HG03342 (cell line): ENCODE measurements at regions not wholly inside any gene's neighbourhood (a gene's known extent, or its start where the extent isn't known, plus 50 kb on each side); places are given as distances from the start of the nearest gene placed in this dataset.

Experiments used
- ATAC-seq: cut with Tn5 transposase; IDR thresholded peaks from one replicate; pipeline ENCODE4 v1.9.1; 2021; ENCODE audit warnings: mild to moderate bottlenecking, moderate library complexity; ENCODE audit not compliant: unreplicated experiment

GRCh38 chrX:103158317-103158621 is 56.6 kb upstream of the BEX4 start:
- ATAC-seq: peak; percentile 10

- ATAC-seq: peak; percentile 77
Observed at GRCh38 chrX:103157496-103158316, 57.2 kb upstream of the BEX4 start.

GRCh38 chrX:103155201-103155600 is 59.7 kb upstream of the BEX4 start:
- ATAC-seq: no peak

- ATAC-seq: no peak
Observed at GRCh38 chrX:103153661-103154060, 60.7 kb upstream of the NXF3 start.

GRCh38 chrX:103151799-103152198 is 58.9 kb upstream of the NXF3 start:
- peak; percentile 23 for ATAC-seq

GRCh38 chrX:103149652-103150051 is 56.7 kb upstream of the NXF3 start:
- no peak for ATAC-seq

- no peak for ATAC-seq
Observed at GRCh38 chrX:103148075-103148474, 55.1 kb upstream of the NXF3 start.
